H1 (cell line): ENCODE measurements at regions not wholly inside any gene's neighbourhood (a gene's known extent, or its start where the extent isn't known, plus 50 kb on each side); places are given as distances from the start of the nearest gene placed in this dataset.

Experiments used
- BRCA1 ChIP-seq: IDR thresholded peaks from 2 replicates; pipeline ENCODE4 v1.6.1; 2012; ENCODE audit warnings: low read depth, low read length, improper control_type of control experiment
- CTCF ChIP-seq, 3 experiments: IDR thresholded peaks; 1 replicate in 2 of 3; 2 replicates in 1 of 3; pipeline versions ENCODE4 v1.5.1 to v1.6.1; 2011; ENCODE audit warnings: low read length in 3 of 3, mild to moderate bottlenecking in 3 of 3, inconsistent platforms in 2 of 3, low read depth in 1 of 3, moderate library complexity in 1 of 3; ENCODE audit not compliant: insufficient read depth in 1 of 3; ENCODE audit errors: control extremely low read depth in 1 of 3
- GABPA ChIP-seq: IDR thresholded peaks from 2 replicates; pipeline ENCODE4 v1.6.1; 2011; ENCODE audit warnings: mild to moderate bottlenecking, low read length, moderate library complexity, borderline replicate concordance; ENCODE audit not compliant: insufficient read depth
- HDAC2 ChIP-seq, 2 experiments: fragments of 300-600 bp in 1 of 2; sonication (generic) in 1 of 2; IDR thresholded peaks; 2 replicates each; pipeline ENCODE4 v1.6.1; 2011 to 2012; ENCODE audit warnings: low read depth in 2 of 2, low read length in 2 of 2, mild to moderate bottlenecking in 2 of 2, moderate library complexity in 2 of 2, borderline replicate concordance in 1 of 2, inconsistent platforms in 1 of 2
- HDAC6 ChIP-seq: IDR thresholded peaks from one replicate; pipeline ENCODE4 v1.7.1; 2012; ENCODE audit warnings: low read depth, mild to moderate bottlenecking, inconsistent platforms, low read length, moderate library complexity
- MAX ChIP-seq: IDR thresholded peaks from 2 replicates; pipeline ENCODE4 v1.6.1; 2012; ENCODE audit warnings: inconsistent platforms
- NRF1 ChIP-seq: IDR thresholded peaks from 2 replicates; pipeline ENCODE4 v1.6.1; 2011; ENCODE audit warnings: mild to moderate bottlenecking, low read depth, low read length, improper control_type of control experiment
- POLR2A ChIP-seq, 2 experiments: IDR thresholded peaks; 1 replicate in 1 of 2; 2 replicates in 1 of 2; pipeline ENCODE4 v1.6.1; 2011; ENCODE audit warnings: low read depth in 2 of 2, low read length in 2 of 2, mild to moderate bottlenecking in 2 of 2; ENCODE audit errors: control extremely low read depth in 1 of 2
- POLR2AphosphoS5 ChIP-seq: IDR thresholded peaks from 2 replicates; pipeline ENCODE4 v1.6.1; 2011; ENCODE audit warnings: low read depth, low read length
- RAD21 ChIP-seq, 2 experiments: IDR thresholded peaks in 1 of 2; conservative IDR thresholded peaks in 1 of 2; 2 replicates each; pipeline ENCODE4 v1.6.1; 2011; ENCODE audit warnings: low read depth in 2 of 2, low read length in 2 of 2, improper control_type of control experiment in 1 of 2, inconsistent platforms in 1 of 2, mild to moderate bottlenecking in 1 of 2, moderate library complexity in 1 of 2
- YY1 ChIP-seq: IDR thresholded peaks from 2 replicates; pipeline ENCODE4 v1.6.1; 2011; ENCODE audit warnings: low read depth, mild to moderate bottlenecking, low read length
- ZNF274 ChIP-seq: IDR thresholded peaks from 2 replicates; pipeline ENCODE4 v1.7.0; 2012; ENCODE audit warnings: low read length, borderline replicate concordance; ENCODE audit errors: extremely low read depth

GRCh38 chr4:140315970-140316369 lies 57.5 kb upstream of the SCOC start:
- TF ChIP-seq BRCA1: no peak
- no peak for TF ChIP-seq NRF1
- TF ChIP-seq GABPA: no peak
- no peak for TF ChIP-seq POLR2A (IDR thresholded peaks at IDR 0.05; ENCODE audit: control extremely low read depth in 1 of 2, low read depth in 2 of 2, low read length in 2 of 2)
- TF ChIP-seq YY1: no peak
- no peak for TF ChIP-seq CTCF (IDR thresholded peaks at IDR 0.05; ENCODE audit: control extremely low read depth in 1 of 3, insufficient read depth in 1 of 3, low read depth in 1 of 3, low read length in 3 of 3)
- TF ChIP-seq HDAC6: no peak
- TF ChIP-seq HDAC2 (IDR thresholded peaks at IDR 0.05; ENCODE audit: borderline replicate concordance in 1 of 2, low read depth in 2 of 2, low read length in 2 of 2): no peak
- TF ChIP-seq RAD21 (IDR thresholded peaks at IDR 0.05 in 1 of 2, conservative IDR thresholded peaks at IDR 0.05 in 1 of 2; ENCODE audit: low read depth in 2 of 2, low read length in 2 of 2): no peak
- TF ChIP-seq MAX: no peak
- TF ChIP-seq POLR2AphosphoS5: no peak
- no peak for TF ChIP-seq ZNF274
